ENCODE measurements at regions not wholly inside any gene's neighbourhood (a gene's known extent, or its start where the extent isn't known, plus 50 kb on each side); places are given as distances from the start of the nearest gene placed in this dataset.

DNA sequence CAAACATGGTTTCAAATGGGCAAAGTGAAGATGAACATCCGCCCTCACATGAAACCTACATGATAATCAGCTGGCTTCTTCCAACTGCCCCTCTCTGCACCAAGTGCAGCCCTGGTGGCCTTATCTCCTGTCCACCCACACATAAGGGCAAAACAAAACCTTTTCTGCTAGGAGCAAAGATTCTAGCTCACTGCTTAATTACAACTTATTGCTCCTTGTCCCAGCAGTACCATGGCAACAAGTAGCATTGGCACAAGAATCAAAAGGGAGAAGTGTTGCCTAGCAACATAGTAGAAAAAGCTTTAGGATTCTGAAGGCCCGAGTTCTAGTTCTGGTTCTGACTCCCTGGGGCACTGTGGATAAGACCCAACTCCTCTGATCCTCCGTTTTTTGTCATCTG lies 68.7 kb upstream of the BMAL1 start:
- TF ChIP-seq POLR2AphosphoS5 (IDR thresholded peaks at IDR 0.05; ENCODE audit: low read depth, low read length) (no peak), POLR2A (IDR thresholded peaks at IDR 0.05; ENCODE audit: low read depth, low read length) (no peak)

Measured in GM12892 (cell line).